ENCODE measurements at regions not wholly inside any gene's neighbourhood (a gene's known extent, or its start where the extent isn't known, plus 50 kb on each side); places are given as distances from the start of the nearest gene placed in this dataset.

GRCh38 chr4:148632476-148632875 is 190.3 kb upstream of the NR3C2 start:
- TF ChIP-seq, protein P1, sequence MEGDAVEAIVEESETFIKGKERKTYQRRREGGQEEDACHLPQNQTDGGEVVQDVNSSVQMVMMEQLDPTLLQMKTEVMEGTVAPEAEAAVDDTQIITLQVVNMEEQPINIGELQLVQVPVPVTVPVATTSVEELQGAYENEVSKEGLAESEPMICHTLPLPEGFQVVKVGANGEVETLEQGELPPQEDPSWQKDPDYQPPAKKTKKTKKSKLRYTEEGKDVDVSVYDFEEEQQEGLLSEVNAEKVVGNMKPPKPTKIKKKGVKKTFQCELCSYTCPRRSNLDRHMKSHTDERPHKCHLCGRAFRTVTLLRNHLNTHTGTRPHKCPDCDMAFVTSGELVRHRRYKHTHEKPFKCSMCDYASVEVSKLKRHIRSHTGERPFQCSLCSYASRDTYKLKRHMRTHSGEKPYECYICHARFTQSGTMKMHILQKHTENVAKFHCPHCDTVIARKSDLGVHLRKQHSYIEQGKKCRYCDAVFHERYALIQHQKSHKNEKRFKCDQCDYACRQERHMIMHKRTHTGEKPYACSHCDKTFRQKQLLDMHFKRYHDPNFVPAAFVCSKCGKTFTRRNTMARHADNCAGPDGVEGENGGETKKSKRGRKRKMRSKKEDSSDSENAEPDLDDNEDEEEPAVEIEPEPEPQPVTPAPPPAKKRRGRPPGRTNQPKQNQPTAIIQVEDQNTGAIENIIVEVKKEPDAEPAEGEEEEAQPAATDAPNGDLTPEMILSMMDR (IDR thresholded peaks at IDR 0.05): no peak
- TF ChIP-seq POLR2A (IDR thresholded peaks at IDR 0.05): no peak

Data from esophagus squamous epithelium (tissue), 4 donors.